GM21526 (cell line): ENCODE measurements at regions not wholly inside any gene's neighbourhood (a gene's known extent, or its start where the extent isn't known, plus 50 kb on each side); places are given as distances from the start of the nearest gene placed in this dataset.
"Not testable (repeated sequence)": the region's sequence is repeated elsewhere in the genome, so short reads cannot be mapped to it uniquely, and the experiment has no call there.

Experiments used
- ATAC-seq: cut with Tn5 transposase; IDR thresholded peaks from one replicate; pipeline ENCODE4 v1.9.1; 2021; ENCODE audit warnings: moderate library complexity; ENCODE audit not compliant: unreplicated experiment, low FRiP score

DNA sequence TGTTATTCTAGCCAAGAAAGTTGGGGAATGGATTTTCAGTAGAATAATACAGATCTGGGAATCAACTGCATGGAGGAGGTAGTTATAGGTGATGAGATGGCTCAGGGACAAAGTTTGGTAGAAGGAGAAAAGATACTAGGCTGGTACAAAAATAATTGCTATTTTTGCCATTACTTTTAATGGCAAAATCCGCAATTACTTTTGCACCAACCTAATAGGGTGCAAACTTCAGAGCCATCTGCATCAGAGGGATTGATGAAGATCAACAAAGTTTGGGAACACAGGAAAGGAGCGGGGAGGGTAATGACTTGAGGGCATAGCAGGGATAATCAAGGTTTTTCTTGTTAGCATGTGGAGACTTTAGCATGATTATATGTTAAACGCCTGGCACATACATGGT lies 178.7 kb upstream of the ROPN1B start:
- ATAC-seq = not testable (repeated sequence)

- not testable (repeated sequence) for ATAC-seq
Measured at GRCh38 chr3:125791021-125791420, 178.0 kb upstream of the ROPN1B start.

DNA sequence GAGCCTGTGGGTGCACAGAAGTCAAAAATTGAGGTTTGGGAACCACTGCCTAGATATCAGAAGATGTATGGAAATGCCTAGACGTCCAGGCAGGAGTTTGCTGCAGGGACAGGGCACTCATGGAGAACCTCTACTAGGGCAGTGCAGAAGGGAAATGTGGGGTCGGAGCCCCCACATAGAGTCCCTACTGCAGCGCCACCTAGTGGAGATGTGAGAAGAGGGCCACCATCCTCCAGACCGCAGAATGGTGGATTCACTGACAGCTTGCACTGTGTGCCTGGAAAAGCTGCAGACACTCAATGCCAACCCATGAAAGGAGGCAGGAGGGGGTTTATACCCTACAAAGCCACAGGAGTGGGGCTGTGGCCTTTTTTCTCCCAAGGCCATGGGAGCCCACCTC lies 159.0 kb upstream of the ROPN1B start:
- ATAC-seq = not testable (repeated sequence)

DNA sequence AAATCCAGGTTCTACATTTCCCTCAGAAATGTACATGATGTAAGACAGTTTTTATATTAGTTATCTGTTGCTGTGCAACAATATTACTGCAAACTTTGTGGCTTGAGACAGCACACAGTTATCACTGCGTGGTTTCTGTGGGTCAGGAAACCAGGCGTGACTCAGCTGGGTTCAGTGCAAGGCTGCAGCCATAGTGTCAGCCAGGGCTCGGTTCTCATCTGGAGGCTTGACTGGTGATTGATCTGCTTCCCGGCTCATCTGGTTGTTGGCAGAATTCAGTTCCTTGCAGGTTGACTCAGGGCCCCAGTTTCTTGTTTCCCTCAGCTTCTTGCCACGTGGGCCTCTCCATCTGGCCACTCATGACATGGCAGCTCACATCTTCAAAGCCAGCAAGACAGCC lies 146.8 kb upstream of the ROPN1B start:
- not testable (repeated sequence) for ATAC-seq

DNA sequence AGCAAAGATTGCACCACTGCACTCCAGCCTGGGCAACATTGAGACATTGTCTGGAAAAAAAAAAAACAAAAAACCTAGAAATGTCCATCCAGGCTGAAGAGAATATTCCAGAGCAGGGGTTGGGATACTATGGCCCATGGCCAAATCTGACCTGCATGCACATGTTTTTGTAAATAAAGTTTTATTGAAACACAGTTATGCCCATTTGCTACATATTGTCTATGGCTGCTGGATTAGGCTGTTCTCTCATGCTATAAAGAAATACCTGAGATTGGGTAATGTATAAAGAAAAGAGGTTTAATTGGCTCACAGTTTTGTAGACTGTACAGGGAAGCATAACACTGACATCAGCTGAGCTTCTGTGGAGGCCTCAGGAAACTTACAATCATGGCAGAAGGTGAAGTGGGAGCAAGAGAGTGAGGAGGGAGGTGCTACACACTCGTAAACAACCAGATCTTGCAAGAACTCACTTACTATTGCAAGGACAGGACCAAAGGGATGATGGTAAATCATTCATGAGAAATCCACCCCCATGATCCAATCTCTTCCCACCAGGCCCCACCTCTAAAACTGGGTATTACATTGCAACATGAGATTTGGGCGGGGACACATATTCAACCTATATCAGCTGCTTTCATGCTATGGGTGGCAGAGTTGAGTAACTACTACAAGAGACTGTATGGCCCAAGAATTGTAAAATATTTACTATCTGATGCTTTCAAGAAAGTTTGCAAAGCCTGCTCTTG lies 137.8 kb upstream of the ROPN1B start:
- not testable (repeated sequence) for ATAC-seq

- not testable (repeated sequence) for ATAC-seq
Measured at GRCh38 chr3:125835562-125835961, 133.4 kb upstream of the ROPN1B start.

DNA sequence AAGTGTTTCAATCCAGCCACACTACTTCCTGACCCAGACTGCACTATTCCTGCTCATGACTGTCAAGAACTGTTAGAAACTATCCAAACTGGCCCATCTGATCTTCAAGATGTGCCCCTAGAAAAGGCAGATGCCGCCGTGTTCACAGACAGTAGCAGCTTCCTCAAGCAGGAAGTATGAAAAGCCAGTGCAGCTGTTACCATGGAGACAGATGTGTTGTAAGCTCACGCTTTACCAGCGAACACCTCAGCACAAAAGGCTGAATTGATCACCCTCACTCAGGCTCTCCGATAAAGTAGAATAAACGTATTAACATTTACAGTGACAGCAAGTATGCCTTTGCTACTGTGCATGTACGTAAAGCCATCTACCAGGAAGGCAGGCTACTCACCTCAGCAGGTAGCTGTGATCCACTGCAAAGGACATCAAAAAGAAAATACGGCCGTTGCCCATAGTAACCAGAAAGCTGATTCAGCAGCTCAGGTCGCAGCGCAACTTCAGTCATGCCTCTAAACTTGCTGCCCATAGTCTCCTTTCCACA lies 132.9 kb upstream of the ROPN1B start:
- not testable (repeated sequence) for ATAC-seq

DNA sequence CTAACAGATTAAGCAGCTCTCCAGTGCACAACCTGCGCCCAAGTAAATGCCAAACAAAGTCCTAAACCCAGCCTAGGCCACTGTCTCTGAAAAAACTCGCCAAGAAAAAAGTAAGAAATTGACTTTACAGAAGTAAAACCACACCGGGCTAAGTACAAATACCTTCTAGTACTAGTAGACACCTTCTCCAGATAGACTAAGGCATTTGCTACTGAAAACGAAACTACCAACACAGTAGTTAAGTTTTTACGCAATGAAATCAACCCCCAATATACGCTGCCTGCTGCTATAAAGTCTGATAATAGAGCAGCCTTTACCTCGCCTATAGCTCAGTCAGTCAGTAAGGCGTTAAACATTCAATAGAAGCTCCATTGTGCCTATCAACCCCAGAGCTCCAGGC lies 132.2 kb upstream of the ROPN1B start:
- not testable (repeated sequence) for ATAC-seq

GRCh38 chr3:125838857-125839256 lies 130.1 kb upstream of the ROPN1B start:
- ATAC-seq = not testable (repeated sequence)

DNA sequence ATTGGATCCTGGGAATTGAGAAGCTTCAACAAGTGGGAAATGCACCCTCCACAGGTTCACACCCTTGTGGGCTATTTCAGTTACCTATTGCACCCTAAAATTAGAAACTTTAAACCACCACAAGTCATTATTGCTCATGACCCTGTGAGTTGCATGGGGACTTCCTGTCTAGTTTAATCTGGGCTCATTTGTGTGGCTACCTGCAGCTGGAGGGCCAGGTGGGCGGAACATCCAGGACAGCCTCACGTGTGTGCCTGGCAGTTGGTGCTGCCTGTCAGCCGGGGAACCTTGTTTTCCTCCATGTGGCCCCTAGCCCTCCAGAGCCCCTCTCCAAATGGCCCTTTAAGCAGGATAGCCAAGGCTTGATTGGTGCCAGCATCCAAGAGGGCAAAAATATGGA lies 128.5 kb upstream of the ROPN1B start:
- not testable (repeated sequence) for ATAC-seq

DNA sequence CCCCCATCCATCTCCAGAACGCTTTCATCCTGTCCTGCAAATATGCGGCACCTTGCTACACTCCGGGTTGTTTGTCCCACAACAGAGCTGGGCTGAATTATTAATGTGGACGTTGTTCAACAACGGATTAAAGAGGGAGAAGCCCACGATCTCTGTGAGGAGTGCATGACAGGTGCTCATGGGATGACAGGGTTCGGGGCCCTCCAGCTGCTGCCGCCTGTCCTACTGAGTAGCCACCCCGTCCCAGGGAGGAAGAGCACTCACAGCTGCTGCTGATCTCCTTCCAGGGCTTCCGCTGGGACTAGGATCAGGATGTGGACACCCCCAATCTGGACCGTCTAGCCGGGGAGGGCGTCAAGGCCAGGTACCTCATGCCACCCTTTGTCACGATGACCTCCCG lies 121.0 kb upstream of the ROPN1B start:
- ATAC-seq = not testable (repeated sequence)

- ATAC-seq = not testable (repeated sequence)
Measured at GRCh38 chr3:125855006-125855405, 114.0 kb upstream of the ROPN1B start.

DNA sequence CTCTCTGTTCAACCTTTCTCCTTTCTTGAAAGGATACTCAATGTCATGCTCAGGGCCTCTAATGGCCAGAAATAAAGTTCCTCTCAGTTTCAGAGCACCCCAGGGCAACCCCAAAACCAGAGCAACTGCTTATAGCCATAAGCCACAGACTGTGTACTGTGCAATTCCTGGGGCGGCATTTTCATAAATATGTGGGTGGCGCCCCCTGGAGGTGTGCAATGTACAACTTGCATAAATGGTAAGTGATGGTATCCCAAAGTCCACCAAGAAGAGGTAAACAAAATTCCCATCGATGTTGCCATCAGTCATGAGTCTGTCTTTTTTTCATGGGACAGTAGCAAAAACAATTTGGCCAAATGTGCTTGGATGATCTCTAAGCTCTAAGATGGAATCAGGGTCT lies 108.4 kb upstream of the ROPN1B start:
- not testable (repeated sequence) for ATAC-seq

GRCh38 chr3:125862841-125863254 lies 106.1 kb upstream of the ROPN1B start:
- not testable (repeated sequence) for ATAC-seq

DNA sequence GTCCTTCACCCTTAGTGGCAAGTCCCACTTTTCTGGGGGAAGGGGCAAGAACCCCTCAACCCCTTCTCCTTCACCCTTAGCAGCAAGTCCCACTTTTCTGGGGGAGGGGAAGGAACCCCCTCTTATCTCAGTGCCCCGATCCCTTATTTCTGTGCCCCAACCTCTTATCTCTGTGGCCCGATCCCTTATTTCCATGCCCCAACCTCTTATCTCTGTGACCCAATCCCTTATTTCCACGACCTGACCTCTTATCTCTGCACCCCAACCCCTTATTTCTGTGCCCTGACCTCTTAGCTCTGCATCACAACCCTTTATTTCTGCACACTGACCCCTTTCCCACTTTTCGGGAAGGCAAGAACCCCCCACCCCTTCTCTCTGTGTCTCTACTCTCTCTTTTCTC lies 104.4 kb upstream of the ROPN1B start:
- ATAC-seq = not testable (repeated sequence)

DNA sequence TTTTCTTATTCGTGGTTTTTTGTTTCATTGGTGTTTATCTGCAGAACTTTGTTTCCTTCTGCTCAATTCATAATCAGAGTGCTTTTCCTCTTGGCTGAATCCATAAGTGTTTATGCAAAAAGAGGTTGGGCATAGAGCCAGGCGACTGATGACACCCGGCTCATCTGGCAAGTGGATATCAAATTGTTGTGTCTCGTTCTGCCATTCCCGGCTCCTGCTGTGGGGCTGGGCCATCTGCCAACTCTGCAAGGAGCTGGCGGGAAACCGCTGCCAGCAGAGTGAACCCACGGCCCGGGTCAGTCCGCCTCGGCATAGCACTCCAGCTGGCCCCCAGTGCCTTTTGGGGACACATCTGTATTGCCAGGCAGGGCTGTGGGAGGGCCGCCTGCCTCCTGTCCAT lies 83.0 kb upstream of the ROPN1B start:
- ATAC-seq = not testable (repeated sequence)

DNA sequence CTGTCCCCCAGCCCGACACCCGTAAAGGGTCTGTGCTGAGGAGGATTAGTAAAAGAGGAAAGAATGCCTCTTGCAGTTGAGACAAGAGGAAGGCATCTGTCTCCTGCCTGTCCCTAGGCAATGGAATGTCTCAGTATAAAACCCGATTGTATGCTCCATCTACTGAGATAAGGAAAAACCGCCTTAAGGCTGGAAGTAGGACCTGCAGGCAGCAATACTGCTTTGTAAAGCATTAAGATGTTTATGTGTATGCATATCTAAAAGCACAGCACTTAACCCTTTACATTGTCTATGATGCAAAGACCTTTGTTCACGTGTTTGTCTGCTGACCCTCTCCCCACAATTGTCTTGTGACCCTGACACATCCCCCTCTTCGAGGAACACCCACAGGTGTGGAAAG lies 69.8 kb upstream of the ROPN1B start:
- ATAC-seq = not testable (repeated sequence)

DNA sequence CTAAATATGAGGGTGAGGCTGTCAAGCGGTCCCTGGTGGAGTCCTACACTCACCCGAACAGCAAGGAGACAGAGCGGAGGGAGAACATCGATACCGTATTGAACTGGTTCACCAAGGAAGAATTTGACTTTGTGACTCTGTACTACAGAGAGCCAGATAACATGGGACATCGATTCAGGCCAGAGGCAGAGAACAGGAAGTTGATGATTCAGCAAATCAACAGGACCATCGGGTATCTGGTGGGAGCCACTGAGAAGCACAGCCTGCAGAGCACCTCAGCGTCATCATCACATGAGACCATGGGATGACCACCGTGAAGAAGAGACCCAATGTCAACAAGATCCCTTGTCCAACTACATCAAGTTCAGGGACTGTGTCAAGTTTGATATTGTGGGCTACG lies 67.5 kb upstream of the ROPN1B start:
- not testable (repeated sequence) for ATAC-seq

DNA sequence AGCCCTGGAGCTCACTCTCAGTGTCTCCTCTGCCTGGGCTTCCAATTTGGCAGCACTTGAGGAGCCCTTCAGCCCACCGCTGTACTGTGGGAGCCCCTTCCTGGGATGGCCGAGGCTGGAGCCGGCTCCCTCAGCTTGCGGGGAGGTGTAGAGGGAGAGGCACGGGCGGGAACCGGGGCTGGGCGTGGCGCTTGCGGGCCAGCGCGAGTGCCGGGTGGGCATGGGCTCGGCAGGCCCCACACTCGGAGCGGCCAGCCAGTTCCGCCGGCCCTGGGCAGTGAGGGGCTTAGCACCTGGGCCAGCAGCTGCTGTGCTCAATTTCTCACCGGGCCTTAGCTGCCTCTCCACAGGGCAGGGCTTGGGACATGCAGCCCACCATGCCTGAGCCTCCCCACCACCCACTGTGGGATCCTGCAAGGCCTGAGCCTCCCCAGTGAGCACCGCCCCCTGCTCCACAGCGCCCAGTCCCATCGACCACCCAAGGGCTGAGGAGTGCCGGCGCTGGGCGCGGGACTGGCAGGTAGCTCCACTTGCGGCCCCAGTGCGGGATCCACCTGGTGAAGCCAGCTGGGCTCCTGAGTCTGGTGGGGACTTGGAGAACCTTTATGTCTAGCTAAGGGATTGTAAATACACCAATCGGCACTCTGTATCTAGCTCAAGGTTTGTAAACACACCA lies 65.1 kb upstream of the ROPN1B start:
- not testable (repeated sequence) for ATAC-seq

- not testable (repeated sequence) for ATAC-seq
Measured at GRCh38 chr3:125907279-125907678, 61.7 kb upstream of the ROPN1B start.

DNA sequence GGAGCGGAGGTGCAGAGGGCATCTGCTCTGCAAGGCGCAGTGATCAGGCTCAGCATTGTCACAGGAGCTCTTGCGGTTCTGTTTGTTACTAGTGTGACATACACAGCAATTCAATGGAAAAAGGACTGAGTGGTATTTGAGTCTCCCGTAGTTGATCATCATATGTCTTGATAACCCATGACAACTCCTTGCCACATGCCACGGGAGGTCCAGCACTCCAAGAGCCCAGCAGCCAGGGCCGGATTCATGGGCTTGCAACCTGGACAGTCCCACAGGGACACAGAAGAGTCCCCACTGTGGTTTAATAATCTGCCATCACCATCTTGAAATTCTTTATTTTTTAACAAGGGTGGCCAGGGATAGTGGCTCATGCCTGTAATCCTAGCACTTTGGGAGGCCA lies 58.1 kb upstream of the ROPN1B start:
- not testable (repeated sequence) for ATAC-seq
